GM21723 (cell line): ENCODE measurements at regions not wholly inside any gene's neighbourhood (a gene's known extent, or its start where the extent isn't known, plus 50 kb on each side); places are given as distances from the start of the nearest gene placed in this dataset.

Experiments used
- ATAC-seq: cut with Tn5 transposase; IDR thresholded peaks from one replicate; pipeline ENCODE4 v1.9.1; 2021; ENCODE audit warnings: mild to moderate bottlenecking, moderate library complexity; ENCODE audit not compliant: unreplicated experiment

- ATAC-seq, result no peak
Measured at GRCh38 chr16:51815523-51815922, 664.5 kb upstream of the SALL1 start.

DNA sequence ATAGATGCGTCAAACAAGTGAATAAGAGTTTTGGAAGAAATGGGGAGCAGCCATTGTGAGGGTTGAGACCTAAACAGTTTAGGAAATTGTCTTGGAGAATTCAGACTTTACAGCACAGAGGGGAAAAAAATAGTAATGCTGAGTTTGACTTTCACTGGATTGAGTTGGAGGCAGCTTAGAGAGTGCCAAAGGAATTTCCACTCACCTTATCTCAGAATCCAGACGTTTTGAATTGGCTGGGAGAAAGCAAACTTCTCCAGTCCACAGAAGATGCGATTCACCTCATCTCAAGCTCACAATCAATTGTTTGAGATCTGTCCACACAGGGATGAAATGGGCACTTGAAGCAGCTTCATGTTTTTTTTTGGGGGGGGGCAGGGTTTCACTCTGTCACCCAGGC lies 663.5 kb upstream of the SALL1 start:
- ATAC-seq, result no peak

- ATAC-seq, result no peak
Measured at GRCh38 chr16:51813609-51814008, 662.5 kb upstream of the SALL1 start.

GRCh38 chr16:51812945-51813344 lies 661.9 kb upstream of the SALL1 start:
- ATAC-seq, result no peak

DNA sequence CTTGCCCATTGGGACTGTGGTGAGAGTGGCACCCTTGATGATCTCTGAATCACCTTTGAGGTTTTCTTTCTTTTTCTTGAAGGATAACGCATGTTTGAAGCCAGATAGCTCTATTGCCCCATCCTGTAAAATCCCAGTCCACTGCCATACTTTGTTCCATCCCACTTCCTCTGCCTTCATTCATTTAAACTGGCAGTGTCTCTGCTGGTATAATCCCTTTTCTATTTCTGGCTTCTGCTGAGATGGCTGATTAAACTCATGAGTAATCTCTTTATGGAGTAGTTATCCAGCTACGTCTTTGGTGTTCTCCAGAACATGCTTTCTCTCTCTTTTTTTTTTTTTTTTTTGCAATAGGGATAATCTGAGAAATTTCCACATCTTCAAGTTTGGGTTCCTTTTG lies 656.5 kb upstream of the SALL1 start:
- no peak for ATAC-seq

- no peak for ATAC-seq
Measured at GRCh38 chr16:51801635-51802034, 650.6 kb upstream of the SALL1 start.

- ATAC-seq, result no peak
Measured at GRCh38 chr16:51797669-51798259, 646.7 kb upstream of the SALL1 start.

- ATAC-seq, result no peak
Measured at GRCh38 chr16:51779240-51779639, 628.2 kb upstream of the SALL1 start.

DNA sequence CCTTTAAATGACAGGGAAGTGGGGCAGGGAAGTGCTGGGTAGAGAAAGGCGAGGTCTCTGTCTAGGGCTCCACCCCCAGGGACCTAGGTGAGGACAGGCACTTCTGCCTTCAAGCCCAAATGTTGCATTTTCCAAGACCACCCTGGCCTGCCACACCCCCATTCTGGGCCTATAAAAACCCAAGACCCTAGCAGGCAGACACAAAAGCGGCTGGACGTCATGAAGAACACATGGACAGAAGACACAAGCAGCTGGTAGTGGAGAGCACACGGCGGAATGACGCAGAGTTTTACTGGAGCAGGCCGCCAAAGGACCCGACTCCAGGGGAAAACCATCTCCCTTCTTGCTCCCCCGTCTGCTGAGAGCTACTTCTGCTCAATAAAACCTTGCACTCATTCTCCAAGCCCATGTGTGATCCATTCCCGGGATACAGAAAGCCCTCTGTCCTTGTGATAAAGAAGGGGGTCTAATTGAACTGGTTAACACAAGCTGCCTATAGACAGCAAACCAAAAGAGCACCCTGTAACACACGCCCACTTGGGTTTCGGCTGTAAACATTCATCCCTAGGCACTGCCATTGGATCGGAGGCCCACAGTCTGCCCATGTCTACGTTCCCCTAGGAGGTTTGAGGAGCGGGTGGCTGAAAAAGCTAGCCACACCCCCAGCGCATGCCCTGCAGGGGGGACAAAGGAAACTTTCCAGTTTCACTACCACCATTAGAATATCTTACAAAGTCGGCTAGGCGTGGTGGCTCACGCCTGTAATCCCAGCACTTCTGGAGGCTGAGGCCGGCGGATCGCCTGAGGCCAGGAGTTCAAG lies 622.2 kb upstream of the SALL1 start:
- ATAC-seq, result no peak

GRCh38 chr16:51766739-51767138 lies 615.7 kb upstream of the SALL1 start:
- no peak for ATAC-seq

- no peak for ATAC-seq
Measured at GRCh38 chr16:51763072-51763661, 612.1 kb upstream of the SALL1 start.

DNA sequence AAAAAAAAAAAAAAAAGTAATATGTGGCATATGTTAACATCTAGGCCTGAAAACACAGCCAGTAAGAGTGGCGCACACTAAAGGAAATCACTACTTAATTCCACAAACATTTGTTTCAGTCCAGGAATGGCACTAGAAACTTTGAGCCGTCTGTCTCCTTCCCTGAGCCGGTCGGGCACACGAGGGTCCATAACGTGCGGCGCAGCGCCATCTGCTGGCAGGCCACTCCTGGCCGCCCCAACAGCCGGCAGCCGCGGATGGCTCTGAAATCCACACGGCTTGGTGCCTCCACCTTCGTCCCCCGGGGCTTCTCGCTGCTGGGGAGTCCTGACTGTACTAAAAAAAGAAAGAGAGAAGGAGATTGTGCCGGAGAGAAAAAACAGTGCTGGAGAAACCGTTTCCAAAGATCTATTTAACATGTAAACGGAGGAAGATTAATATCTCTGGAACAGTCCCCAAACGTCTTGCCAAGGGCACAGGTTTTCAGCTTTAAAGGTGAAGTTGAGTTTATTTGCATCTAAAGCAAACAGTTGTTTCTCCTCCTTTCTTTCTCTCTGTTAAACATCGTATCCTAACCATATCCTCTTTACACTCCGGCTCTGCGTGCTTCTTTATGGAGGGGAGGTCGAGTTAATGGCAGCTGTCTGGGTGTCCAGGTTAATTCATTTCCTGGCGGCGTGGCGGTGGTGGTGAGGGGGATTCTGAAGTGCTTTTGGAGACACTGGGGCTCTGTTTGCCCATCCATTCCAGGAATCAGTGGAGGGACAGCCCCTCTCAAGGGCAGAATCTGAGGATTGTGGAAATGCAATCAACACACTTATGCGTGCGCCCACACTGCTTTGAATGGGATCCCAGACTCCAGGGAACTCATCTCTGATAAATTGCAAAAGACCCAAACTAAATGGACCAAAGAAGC lies 611.3 kb upstream of the SALL1 start:
- ATAC-seq, result peak; percentile 96

DNA sequence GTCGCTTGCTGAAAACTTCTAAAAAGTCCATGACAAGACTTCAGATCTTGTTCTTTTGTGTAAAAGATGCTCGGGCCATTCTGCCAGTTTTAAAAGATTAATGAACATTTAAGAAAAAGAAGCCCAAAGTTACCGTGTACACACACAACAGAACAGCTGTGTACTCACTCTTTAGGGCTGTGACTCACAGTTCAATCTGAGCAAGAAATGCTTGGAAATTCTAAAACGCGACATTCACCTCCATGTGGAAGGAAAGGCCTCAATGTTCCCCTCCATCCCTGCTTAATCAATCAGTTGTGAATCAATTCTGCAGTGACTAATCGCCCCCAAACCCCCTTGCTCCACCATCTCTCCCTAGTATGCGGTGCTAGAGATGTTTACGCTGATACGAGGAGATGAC lies 609.9 kb upstream of the SALL1 start:
- no peak for ATAC-seq

- ATAC-seq, result no peak
Measured at GRCh38 chr16:51759999-51760398, 608.9 kb upstream of the SALL1 start.

DNA sequence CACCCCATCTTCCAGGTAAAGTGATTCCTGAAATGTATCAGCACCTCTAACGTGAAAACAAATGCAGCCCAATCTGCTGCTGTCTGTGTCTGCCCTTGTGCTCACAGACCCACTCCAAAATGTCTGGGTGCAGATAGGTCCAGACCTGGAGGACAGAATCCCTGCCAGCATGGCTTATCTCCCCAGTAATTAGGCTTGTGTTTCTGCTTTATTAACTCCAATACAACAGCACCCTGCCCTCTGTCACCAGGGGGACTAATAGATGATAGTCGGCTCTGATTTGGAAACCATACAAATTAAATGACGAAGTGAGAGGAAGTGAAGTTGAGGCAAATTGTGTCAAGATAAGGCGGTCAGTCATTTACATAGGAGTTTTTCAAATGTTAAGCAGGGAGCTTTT lies 608.3 kb upstream of the SALL1 start:
- no peak for ATAC-seq

DNA sequence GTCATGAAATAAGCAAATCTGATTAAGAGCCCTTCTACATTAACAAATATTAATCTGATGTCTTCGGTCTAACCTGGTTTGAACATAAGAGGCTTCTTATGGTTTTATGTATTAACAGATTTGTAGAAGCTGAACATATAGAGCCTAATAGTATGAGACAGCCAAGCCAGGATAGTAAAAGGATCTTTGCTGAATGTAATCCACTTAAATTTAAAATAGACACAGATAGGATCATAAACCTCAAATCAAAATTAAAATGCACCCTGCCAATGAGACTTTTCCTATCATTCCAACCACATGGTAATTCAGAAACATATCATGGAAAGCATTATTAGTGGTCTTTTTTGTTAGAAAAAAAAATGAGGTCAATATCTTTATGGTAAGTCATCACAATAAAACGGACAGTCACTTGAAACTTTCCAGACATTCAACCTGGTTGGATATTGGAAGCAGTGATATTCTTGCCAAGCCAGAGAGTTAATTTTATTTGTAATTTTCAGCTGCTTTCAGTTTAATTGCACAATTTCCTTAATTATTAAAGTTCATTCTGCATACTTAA lies 606.9 kb upstream of the SALL1 start:
- ATAC-seq, result no peak

GRCh38 chr16:51757505-51757904 lies 606.4 kb upstream of the SALL1 start:
- ATAC-seq, result no peak

GRCh38 chr16:51757124-51757470 lies 606.0 kb upstream of the SALL1 start:
- no peak for ATAC-seq

DNA sequence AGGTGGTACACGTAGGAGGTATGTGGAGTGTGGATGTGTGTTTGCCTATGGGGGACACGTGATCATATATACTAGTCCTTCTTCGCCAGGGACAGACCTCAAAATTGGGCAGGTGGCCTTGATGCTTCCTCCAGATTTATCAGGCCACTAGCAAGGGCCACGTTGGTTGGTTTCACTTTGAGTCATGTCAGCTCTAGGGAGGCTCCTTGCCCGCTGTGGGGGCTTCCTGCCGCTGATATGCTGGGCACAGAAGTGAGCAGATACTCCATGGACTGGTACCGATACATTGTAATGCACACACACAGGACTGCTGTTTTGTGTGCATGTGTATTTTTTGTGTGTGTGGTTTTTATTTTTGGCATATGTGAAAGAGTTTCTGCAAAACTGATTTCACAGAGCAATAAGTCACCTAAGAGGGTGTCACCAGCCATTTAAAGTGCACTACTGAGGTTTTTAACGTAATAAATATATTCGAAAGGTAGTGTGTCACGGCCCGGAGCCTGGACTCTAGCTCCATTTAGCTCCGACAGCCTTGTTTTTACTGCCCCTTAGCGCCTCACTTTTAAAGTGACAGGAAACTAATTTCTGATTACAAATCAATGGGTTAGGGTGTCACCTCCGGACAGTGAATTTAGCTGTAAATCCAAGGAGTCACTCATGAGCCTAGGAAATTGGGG lies 605.5 kb upstream of the SALL1 start:
- ATAC-seq, result no peak

DNA sequence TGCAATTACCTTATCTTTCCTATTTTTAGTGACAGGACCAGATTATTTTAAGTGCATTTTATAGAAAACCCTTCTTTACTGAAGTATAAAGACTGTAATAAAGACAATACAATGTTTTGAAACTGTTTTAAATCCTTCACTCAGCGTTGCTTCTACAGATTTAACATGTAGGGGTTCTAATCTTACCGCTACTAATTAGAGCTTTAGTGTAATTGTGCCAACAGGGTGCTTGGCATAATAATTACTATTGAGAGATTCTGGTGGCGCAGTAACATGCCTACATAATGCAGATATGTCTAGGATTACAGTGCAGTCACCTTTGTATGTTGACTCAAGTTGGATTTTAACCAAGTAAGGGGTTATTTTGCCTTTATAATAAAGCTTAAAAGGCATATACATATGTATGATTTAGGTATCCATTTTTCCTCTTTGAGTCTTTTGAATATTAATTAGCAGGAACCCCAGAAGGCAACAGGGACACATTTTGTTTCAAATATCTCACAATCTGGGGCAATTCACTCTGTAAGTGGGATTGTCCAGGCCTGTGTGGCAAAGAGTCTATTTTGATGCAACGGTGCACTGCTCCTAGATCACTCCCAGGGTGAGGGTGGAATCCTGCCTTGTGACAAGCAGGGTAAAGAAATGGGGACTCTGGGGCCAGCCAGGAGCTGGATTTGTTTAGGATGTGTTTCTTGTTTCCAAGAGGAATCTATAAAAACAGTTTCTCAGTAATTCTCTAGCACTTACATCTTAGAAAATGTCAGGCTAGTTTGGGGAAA lies 604.7 kb upstream of the SALL1 start:
- ATAC-seq, result no peak
